ENCODE measurements at regions not wholly inside any gene's neighbourhood (a gene's known extent, or its start where the extent isn't known, plus 50 kb on each side); places are given as distances from the start of the nearest gene placed in this dataset.

- no peak for DNase-seq
Observed at GRCh38 chr14:50040895-50041465, 75.4 kb downstream of the VCPKMT start.

DNA sequence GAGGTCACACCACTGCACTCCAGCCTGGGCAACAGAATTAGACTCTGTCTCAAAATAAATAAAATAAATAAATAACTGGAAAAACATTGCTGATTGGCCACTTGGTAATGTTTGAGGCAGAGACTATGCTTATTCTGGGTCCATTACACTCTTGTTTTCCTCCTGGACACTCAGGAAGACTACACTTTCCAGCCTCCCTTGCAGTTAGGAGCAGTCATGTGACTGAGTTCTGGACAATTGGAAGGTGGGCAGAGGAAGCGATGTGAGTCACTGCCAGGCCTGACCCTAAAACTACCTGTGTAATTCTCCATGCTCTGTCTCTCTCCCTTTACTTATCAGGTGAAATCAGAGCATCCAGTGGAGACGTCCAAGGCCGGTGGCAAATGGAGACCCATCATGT is 74.4 kb downstream of the VCPKMT start:
- no peak for DNase-seq

DNA sequence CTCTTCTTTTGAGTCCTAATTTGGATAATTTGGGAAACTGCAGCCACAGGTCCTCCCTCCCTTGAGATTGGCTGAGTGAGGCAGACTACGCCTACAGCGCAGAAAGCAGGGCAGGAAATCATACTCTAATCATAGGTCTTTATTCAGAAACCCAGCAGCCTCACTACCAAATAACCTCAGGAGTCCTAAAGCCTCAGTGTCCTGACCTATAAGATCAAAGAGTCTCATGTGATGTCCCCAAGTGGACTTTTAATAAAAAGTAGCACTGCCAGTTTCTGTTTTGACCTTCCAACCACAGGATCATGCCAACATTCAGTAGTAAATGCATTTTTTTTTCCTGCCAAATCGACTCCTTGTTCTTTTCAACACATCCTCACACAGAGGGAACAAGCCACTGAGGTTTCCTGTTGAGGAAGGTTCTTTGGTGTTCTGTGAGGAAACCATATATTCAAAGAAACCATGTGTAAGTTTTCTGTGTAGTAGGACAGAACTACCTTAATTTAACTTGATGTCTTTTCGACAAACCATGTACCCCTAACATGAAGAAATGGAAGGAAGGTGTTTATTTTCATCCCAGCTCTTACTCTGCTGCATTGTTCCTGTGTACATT is 72.2 kb downstream of the VCPKMT start:
- DNase-seq: peak; percentile 69

DNA sequence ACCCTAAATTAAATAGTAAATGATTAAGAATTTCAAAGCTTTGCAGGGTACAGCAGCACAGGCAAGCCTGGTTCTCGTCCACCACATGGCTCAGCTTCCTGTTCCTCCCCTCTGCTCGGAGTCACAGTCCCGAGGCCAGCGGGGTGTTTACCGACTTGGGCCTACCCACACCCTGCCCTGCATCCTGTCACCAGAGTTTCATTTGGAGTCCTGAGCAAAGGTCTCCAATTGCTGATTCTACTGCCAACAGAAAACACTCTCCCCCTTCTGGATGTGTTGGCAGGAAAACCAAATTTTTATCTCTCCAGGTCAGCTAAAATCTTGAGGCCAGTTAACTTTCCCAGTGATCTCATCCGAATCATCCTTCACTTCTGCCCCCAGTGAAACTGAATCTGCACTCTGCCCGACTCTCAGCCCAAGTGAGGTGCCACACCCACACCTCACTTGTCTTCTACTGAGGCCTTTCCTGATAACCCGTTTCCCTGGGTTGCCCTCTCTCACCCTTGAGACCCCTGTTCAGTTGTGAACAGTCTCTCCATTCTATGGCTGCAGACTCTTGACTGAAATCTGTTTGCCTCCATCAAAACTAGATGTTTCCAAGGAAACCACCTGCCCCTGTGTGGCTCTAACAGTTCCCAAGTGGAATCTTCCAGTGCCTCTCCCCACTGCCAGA is 71.2 kb downstream of the VCPKMT start:
- DNase-seq: peak; percentile 46

- DNase-seq: no peak
Observed at GRCh38 chr14:50045837-50046236, 70.5 kb downstream of the VCPKMT start.

DNA sequence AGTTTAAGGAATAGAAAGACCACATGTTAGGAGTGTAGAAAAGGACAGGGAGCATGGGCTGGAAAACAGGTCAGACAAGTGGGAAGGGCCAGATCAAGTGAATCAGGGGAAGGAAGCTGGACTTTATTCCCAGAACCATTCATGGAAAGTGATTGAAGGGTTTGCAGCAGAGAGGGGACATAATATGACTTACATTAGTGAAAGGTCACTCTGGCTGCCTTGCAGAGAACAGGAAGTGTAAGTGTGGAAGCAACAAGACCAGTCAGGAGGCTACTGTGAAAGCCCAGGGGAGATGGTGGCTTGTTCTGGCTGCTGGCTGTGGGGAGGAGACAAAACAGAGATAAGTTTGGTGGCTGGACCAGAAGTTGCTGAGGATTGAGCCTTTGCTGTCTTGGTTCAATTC is 69.1 kb downstream of the VCPKMT start:
- DNase-seq: no peak

DNA sequence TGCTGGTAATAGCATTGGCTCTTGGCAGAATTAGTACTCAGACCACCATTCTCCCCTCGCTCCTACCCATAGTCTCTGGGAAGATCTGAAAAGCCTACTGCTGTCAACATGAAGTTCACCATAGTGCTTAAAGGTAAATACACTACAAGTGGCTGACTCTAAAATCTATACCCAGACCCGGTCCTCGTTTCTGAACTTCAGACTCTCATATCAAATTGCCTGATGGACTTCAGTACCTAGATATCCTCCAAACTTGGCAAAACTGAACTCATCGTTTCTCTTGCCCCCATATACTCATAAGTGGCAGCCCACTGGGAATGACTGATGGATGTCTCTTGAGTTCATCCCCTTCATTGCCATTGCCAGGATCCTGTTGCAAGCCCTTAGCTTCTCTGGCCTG is 67.3 kb downstream of the VCPKMT start:
- no peak for DNase-seq

DNA sequence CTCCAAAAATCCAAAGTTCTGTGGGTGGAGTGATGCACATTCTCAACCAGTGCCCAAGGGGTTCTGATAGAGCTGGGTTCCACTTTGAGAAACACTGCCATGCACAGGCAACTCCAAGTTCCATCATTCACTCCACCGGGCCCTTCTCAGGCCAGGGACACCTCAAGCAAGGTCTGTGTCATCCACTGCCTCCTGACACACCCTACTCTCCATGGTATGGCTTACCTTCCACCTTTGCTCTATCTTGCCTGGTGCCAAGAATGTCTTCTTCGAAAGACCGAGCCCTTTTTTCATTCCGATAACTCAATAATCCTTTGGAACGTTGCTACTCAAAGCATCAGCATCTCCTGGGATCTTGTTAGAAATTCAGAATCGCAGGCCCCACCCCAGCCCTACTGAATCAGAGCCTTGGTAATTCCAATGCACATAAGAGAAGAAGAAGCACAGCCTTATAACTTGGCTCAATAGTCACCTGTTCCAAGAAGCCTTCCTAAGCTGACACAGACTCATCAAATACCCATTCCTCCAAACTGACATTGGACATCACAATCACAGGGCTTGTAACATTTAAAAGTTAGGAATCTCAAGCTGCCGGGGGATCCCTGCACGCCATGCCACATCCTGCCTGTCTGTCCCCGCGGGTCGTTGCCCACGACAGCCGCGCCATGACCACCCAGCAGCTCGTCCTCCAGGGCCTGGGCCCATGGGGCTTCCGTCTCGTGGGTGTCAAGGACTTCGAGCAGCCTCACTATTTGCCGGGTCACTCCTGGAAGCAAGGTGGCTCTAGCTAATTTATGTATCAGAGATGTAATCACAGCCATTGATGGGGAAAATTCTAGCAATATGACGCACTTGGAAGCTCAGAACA is 66.4 kb downstream of the VCPKMT start:
- no peak for DNase-seq

GRCh38 chr14:50051106-50051505 is 65.3 kb downstream of the VCPKMT start:
- no peak for DNase-seq

- DNase-seq: no peak
Observed at GRCh38 chr14:50051706-50052105, 64.7 kb downstream of the VCPKMT start.

DNA sequence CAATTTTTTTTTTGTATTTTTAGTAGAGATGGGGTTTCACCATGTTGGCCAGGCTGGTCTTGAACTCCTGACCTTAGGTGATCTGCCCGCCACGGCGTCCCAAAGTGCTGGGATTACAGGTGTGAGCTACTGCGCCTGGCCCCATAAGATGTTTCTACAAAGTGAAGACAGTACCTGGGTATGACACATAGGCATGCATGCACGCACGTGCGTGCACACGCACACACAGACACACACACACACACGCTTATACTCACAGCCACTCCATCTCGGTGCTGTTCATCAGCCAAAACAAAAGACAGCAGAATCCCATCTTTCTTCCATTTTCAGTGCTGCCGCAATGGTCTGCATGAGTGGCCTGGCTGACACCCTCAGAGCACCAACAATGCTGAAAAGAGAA is 63.9 kb downstream of the VCPKMT start:
- DNase-seq: no peak

DNA sequence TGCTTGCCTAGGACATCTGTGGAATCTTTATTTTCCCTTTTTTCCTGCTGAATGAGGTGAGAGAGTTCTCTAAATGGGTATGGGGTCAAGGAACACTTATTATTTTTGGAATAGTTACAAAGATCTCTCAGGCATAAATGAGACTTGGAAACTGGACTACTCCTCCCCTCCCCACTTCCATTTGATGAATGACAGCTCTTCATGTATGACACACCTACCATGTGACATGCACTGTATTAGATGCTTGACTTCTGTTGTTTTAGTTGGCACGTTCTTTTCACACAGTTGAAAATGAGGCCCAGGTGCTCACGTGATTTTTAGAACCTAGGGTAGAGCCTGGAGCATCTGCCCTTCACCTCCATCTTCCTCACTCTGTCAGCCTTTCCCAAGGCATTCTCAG is 62.4 kb downstream of the VCPKMT start:
- no peak for DNase-seq

- DNase-seq: no peak
Observed at GRCh38 chr14:50055461-50056228, 60.7 kb downstream of the VCPKMT start.

- DNase-seq: no peak
Observed at GRCh38 chr14:50056435-50056834, 59.9 kb downstream of the VCPKMT start.

DNA sequence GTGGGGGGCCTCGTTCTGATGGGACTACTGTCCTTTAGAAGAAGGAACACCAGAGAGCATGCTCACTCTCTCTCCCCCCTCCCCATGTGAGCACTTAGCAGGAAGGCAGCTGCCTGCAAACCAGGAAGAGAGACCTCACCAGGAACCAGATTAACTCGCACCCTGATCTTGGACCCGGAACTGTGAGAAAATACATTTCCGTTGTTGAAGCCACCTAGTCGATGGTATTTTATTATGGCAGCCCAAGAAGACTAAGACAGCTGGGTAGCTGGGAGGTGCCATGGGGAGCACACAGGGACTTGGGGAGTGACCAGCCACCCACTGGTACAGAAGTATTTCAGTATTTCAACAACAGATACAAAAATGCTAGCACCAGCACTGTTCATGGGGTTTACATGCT is 59.0 kb downstream of the VCPKMT start:
- DNase-seq: no peak

DNA sequence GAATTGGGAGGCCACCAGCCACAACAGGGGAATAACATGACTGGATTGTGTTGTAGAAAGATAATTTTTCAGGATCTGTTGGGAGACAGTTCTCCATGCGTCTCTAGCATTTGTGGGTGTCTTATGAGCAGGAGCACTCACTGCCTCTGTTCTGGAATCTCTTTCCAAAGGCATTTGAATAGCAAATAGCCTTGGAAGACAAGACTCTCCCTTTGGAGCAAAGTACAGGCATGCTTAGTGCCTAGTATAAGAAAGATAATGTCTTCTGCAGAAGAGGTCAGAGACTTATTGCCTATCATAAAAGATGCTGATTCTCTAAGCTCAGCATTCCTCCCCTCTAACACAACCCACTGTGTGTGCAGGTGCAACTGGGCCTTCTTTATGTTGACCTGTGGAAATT is 58.3 kb downstream of the VCPKMT start:
- no peak for DNase-seq
